ENCODE measurements at regions not wholly inside any gene's neighbourhood (a gene's known extent, or its start where the extent isn't known, plus 50 kb on each side); places are given as distances from the start of the nearest gene placed in this dataset.

GRCh38 chr12:25771041-25771440 is 187.4 kb upstream of the RASSF8 start:
- no peak for TF ChIP-seq CTCF (IDR thresholded peaks at IDR 0.05)
- TF ChIP-seq POLR2A (IDR thresholded peaks at IDR 0.05) = no peak
